HG02885 (cell line): ENCODE measurements at regions not wholly inside any gene's neighbourhood (a gene's known extent, or its start where the extent isn't known, plus 50 kb on each side); places are given as distances from the start of the nearest gene placed in this dataset.

Experiments
- ATAC-seq: cut with Tn5 transposase; IDR thresholded peaks from one replicate; pipeline ENCODE4 v1.9.1; 2021; ENCODE audit warnings: mild to moderate bottlenecking; ENCODE audit not compliant: unreplicated experiment, poor library complexity

DNA sequence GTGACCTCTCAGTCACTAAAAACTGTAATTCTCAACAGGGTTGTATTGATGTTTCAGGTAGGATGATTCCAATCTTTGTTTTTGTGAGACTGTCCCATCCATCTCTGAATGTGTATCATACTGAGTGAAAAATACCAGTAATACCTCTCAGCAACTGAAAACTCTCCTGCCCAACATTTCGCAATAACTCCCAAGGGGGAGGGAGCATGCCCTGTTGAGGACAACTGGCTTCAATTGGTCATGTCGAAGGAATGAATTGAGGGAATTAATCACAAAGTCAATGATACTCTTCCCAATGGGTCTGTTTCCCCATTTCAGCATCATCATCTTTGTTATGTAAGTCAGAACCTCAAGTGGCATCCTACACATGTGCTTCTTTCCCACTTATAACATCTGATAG is 102.4 kb upstream of the E2F7 start:
- no peak for ATAC-seq

DNA sequence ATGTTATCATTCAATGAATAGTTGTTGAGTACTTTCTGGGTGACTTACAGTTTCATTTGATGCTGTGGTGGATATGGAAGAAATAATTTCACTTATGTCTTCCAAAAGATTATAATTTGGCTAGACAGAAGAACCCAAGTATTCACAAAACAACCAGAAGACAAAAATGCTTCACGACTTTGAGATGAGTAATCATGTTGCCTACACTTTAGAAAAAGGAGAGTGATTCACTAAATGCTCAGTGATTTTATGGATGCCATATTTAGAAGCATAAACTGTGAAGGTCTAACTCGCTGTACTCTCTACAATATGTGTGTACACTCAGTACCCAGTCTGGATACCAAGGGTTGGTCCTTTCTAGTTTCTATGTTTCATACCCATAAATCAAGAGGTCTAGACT is 101.3 kb upstream of the E2F7 start:
- no peak for ATAC-seq

- no peak for ATAC-seq
Observed at GRCh38 chr12:77163074-77164038, 98.0 kb upstream of the E2F7 start.

- ATAC-seq, result no peak
Observed at GRCh38 chr12:77161944-77162343, 96.6 kb upstream of the E2F7 start.

DNA sequence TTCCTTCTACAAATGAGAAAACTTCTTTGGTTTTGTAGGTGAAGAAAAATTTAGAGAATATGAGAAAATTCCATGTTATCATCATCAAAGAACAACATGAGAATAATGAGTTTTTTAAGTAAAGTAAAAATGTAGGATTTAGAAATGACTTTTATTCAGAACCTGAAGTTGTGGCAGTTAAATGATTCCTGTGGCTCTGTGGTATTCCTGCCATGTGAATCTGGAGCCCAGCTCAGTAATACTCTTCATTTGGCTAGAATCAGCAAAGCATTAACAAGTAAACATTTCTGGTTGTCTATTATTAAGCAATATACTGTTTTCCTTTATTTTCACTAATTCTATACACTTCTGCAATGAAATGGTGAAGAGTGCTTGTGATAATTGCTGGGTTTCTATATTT is 95.6 kb upstream of the E2F7 start:
- no peak for ATAC-seq

DNA sequence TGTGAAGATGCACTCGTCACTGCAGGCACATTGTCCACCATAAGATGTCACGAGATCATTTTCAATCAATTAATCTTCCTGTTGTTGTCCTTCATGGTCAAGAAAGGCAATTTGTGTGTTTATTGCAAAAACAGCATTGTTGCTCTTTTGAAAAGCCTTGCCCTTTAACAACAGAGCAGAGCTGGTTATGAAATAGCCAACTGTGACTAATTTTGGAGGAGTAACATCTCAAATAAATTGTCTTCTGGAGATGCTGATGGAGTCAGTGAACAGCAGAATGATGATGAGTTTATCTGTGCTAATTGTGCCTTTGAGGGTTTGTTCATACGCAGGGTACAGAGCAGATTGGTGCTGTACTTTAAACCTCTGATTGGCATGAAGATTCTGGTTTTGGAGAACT is 88.3 kb upstream of the E2F7 start:
- ATAC-seq, result no peak

DNA sequence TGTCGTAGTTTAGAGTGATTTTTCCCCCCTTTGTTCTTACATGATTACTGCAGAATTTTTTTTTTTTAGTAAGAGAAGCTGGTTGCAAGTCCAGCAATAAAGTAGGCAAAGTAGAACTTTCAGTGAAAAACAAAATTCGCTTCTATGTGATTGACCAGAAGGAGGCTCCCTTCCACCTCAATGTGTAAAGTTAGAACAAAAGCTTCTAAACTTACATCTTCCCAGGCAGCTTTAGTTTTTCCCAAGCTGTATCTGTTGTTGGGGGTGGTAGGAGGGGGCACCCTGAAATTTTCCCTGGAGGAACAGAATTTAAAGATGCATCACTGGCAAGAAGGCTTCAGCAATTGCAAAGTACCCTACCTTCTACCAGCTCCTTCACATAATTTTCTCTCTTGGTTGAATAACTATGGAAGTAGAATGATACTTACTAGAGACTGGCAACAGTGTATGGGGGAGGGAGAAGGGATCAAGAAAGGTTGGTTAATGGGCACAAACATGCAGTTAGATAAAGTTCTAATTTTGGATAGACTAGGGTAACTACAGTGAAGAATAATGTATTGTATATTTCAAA is 87.3 kb upstream of the E2F7 start:
- ATAC-seq, result no peak

- no peak for ATAC-seq
Observed at GRCh38 chr12:77151030-77151429, 85.7 kb upstream of the E2F7 start.

DNA sequence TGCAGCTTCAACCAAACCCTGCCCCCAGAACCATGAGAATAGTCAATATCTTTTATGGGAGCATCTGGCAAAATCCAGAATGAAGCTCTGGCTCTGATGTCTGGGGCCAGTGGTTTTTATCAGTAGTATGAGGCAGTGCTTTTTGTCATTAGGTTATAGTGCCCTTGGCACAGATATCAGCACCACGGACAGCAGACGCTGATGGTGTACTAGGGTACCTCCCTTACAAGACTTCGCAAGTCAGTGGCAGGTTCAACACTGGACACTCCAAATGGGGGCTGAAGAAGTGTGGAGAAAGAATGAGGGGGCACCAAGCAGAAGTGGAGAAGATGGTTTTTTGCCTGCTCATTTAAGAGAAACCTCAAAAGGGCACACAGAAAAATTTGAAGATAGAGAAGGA is 68.2 kb upstream of the E2F7 start:
- peak; percentile 61 for ATAC-seq

GRCh38 chr12:77131977-77132490 is 66.7 kb upstream of the E2F7 start:
- no peak for ATAC-seq

GRCh38 chr12:77130193-77130592 is 64.8 kb upstream of the E2F7 start:
- ATAC-seq, result no peak

DNA sequence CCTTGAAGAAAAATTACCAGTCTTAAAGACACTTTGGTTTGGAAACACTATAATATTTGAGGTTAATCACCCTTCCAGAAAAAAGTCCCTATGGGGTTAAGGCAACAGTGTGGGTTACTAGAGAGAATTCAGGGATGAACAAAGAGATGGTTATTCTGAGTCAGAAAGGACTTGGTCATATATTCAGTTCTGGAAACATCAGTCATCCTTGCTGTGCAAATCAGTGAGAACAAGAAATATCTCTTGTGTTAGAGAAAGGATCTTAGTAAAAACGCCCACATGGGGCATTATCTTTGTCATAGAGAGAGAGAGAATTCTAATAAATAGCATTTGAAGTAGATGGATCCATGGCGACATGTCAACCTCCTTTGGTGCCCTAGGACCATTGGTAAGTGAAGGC is 59.4 kb upstream of the E2F7 start:
- peak; percentile 72 for ATAC-seq

DNA sequence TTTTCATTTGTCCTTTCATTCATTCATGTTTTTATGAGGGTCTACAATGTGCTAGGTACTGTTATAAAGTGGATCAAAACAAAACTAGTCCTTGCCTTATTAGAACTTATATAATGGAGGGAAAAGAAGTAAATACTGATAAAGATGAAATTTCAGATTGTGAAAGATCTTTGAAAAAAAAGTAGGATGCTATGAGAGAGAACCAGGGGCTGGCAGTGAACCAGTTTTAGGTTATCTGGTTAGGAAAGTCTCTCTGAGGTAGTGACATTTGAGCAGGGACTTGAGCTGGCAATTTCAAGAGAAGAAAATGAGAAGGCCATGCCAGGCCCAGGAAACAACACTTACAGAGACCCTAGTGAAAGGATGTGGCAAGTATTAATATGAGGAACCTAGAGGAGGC is 57.3 kb upstream of the E2F7 start:
- ATAC-seq, result no peak

- no peak for ATAC-seq
Observed at GRCh38 chr12:77122236-77122635, 56.9 kb upstream of the E2F7 start.

- ATAC-seq, result no peak
Observed at GRCh38 chr12:77120156-77121085, 55.1 kb upstream of the E2F7 start.

DNA sequence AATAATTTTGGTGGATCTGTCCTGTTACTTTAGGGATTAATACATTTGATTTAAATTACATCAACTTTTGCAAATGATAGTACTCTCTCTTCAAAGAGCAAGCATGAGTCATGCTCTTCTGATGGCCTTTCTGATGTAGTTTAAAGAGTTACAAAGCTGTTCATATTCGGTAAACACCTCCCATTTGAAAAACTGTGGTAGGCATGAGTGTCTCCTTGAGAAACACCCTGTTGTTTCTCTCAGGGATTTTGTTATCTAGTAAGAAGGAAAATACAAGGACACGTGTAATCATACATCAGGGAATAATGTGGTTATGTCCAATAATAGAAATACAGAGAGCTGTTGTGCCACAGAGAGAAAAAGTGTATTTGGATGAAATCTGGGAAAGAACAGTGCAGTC is 53.3 kb upstream of the E2F7 start:
- ATAC-seq, result no peak

GRCh38 chr12:77116277-77116676 is 50.9 kb upstream of the E2F7 start:
- no peak for ATAC-seq

GRCh38 chr12:77115471-77115870 is 50.1 kb upstream of the E2F7 start:
- no peak for ATAC-seq
